SK-N-SH treated with all-trans-retinoic acid at 6 μM for 48 hours (cell line): ENCODE measurements at regions not wholly inside any gene's neighbourhood (a gene's known extent, or its start where the extent isn't known, plus 50 kb on each side); places are given as distances from the start of the nearest gene placed in this dataset.
"Not testable (repeated sequence)": the region's sequence is repeated elsewhere in the genome, so short reads cannot be mapped to it uniquely, and the experiment has no call there.

Experiments used
- ATAC-seq: fragments of 200-7000 bp; cut with Tn5 transposase; 3 replicates; pipeline ENCODE4 v1.9.1; 2020; ENCODE audit warnings: mild to moderate bottlenecking, moderate library complexity
- ARNTL ChIP-seq: fragments of 450-650 bp; formaldehyde crosslinking; IDR thresholded peaks from 2 replicates; pipeline ENCODE4 v1.5.0; 2020; ENCODE audit warnings: low read depth, mild to moderate bottlenecking, moderate library complexity, borderline replicate concordance
- BACH2 ChIP-seq: fragments of 250-450 bp; sonication (Bioruptor Pico); IDR thresholded peaks from 2 replicates; pipeline ENCODE4 v1.9.0; 2021; ENCODE audit warnings: mild to moderate bottlenecking, borderline replicate concordance
- ESRRG ChIP-seq: fragments of 250-450 bp; sonication (Bioruptor Pico); IDR thresholded peaks from 2 replicates; pipeline ENCODE4 v1.6.1; 2021; ENCODE audit warnings: mild to moderate bottlenecking
- OSR1 ChIP-seq: fragments of 250-450 bp; sonication (Bioruptor Pico); IDR thresholded peaks from 2 replicates; pipeline ENCODE4 v1.8.0; 2022; ENCODE audit warnings: moderate library complexity, mild to moderate bottlenecking, inconsistent platforms
- RARB ChIP-seq: fragments of 250-450 bp; sonication (Bioruptor Pico); IDR thresholded peaks from 2 replicates; pipeline ENCODE4 v1.8.0; 2021; ENCODE audit warnings: mild to moderate bottlenecking, moderate library complexity
- ZC3H10 ChIP-seq: fragments of 250-450 bp; sonication (Bioruptor Pico); IDR thresholded peaks from 2 replicates; pipeline ENCODE4 v1.5.1; 2021; ENCODE audit warnings: mild to moderate bottlenecking, moderate library complexity
- ZFP3 ChIP-seq: fragments of 250-450 bp; sonication (Bioruptor Pico); IDR thresholded peaks from 2 replicates; pipeline ENCODE4 v1.5.0; 2020; ENCODE audit warnings: mild to moderate bottlenecking, moderate library complexity
- ZFP30 ChIP-seq: fragments of 450-650 bp; formaldehyde crosslinking; IDR thresholded peaks from 2 replicates; pipeline ENCODE4 v1.5.0; 2022; ENCODE audit warnings: mild to moderate bottlenecking, moderate library complexity
- ZNF565 ChIP-seq: fragments of 450-650 bp; formaldehyde crosslinking; conservative IDR thresholded peaks from 2 replicates; pipeline ENCODE4 v1.5.0; 2020; ENCODE audit warnings: low read depth, mild to moderate bottlenecking, moderate library complexity
- ZNF70 ChIP-seq: fragments of 450-650 bp; formaldehyde crosslinking; IDR thresholded peaks from 2 replicates; pipeline ENCODE4 v1.5.0; 2020; ENCODE audit warnings: mild to moderate bottlenecking, moderate library complexity
- ZNF8 ChIP-seq: fragments of 450-650 bp; formaldehyde crosslinking; IDR thresholded peaks from 2 replicates; pipeline ENCODE4 v1.5.0; 2020; ENCODE audit warnings: mild to moderate bottlenecking, moderate library complexity
- TF ChIP-seq, protein P1 (sequence below): fragments of 250-450 bp; sonication (Bioruptor Pico); IDR thresholded peaks from 2 replicates; pipeline ENCODE4 v1.5.0; 2020; ENCODE audit warnings: mild to moderate bottlenecking, moderate library complexity
- TF ChIP-seq, protein P2 (sequence below): fragments of 250-450 bp; sonication (Bioruptor Pico); IDR thresholded peaks from 2 replicates; pipeline ENCODE4 v1.8.0; 2021; ENCODE audit warnings: low read depth, mild to moderate bottlenecking, moderate library complexity, borderline replicate concordance
- TF ChIP-seq, protein P3 (sequence below): fragments of 250-450 bp; sonication (Bioruptor Pico); IDR thresholded peaks from 2 replicates; pipeline ENCODE4 v1.5.1; 2020; ENCODE audit warnings: low read depth, mild to moderate bottlenecking, moderate library complexity
- TF ChIP-seq, protein P4 (sequence below): fragments of 250-450 bp; sonication (Bioruptor Pico); IDR thresholded peaks from 2 replicates; pipeline ENCODE4 v1.5.1; 2021; ENCODE audit warnings: mild to moderate bottlenecking, moderate library complexity

DNA sequence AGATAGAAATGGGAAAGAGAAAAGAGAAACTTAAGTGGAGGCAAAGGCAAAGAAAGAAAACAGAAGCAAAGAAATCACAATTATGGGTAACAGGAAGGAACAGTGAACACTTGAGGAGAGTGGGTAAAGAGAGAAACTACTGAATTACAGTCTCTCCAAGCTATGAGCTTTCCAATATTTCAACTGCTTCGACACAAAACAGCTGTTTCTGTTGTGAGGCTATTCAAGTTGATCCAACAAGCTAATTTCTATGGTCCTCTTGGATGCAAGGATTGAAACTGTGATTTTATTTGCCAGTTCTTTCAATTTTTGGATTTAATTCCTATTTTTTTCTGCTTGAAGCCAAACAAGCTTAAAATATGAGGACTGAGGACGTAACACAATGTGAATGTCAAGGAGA is 80.5 kb upstream of the ADGRA3 start:
- ATAC-seq: no peak
- TF ChIP-seq, protein P1, sequence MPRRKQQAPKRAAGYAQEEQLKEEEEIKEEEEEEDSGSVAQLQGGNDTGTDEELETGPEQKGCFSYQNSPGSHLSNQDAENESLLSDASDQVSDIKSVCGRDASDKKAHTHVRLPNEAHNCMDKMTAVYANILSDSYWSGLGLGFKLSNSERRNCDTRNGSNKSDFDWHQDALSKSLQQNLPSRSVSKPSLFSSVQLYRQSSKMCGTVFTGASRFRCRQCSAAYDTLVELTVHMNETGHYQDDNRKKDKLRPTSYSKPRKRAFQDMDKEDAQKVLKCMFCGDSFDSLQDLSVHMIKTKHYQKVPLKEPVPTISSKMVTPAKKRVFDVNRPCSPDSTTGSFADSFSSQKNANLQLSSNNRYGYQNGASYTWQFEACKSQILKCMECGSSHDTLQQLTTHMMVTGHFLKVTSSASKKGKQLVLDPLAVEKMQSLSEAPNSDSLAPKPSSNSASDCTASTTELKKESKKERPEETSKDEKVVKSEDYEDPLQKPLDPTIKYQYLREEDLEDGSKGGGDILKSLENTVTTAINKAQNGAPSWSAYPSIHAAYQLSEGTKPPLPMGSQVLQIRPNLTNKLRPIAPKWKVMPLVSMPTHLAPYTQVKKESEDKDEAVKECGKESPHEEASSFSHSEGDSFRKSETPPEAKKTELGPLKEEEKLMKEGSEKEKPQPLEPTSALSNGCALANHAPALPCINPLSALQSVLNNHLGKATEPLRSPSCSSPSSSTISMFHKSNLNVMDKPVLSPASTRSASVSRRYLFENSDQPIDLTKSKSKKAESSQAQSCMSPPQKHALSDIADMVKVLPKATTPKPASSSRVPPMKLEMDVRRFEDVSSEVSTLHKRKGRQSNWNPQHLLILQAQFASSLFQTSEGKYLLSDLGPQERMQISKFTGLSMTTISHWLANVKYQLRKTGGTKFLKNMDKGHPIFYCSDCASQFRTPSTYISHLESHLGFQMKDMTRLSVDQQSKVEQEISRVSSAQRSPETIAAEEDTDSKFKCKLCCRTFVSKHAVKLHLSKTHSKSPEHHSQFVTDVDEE (CRISPR knock-in tag): no peak
- no peak for TF ChIP-seq ZNF8

DNA sequence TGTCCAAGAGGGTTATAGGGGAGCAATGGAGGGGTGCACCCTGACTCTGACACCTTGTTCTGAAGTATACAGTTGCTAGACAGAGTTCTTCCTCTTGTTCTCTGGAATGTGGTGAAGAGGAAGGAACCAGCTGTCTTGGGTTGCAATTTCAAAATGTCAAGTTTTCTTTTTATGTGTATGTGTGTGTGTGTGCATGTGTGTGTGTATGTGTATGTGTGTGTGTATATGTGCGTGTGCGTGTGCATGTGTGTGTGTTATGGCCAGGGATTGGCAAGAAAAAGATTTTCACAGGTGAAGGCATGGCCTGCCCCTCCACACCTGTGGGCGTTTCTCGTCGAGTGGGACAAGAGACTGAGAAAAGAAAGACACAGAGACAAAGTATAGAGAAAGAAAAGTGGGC is 81.6 kb upstream of the ADGRA3 start:
- ATAC-seq: no peak
- TF ChIP-seq ZNF8: no peak
- TF ChIP-seq OSR1: no peak
- no peak for TF ChIP-seq ESRRG (CRISPR knock-in tag)
- TF ChIP-seq, protein P2, sequence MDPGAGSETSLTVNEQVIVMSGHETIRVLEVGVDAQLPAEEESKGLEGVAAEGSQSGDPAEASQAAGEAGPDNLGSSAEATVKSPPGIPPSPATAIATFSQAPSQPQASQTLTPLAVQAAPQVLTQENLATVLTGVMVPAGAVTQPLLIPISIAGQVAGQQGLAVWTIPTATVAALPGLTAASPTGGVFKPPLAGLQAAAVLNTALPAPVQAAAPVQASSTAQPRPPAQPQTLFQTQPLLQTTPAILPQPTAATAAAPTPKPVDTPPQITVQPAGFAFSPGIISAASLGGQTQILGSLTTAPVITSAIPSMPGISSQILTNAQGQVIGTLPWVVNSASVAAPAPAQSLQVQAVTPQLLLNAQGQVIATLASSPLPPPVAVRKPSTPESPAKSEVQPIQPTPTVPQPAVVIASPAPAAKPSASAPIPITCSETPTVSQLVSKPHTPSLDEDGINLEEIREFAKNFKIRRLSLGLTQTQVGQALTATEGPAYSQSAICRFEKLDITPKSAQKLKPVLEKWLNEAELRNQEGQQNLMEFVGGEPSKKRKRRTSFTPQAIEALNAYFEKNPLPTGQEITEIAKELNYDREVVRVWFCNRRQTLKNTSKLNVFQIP: no peak
- TF ChIP-seq, protein P3, sequence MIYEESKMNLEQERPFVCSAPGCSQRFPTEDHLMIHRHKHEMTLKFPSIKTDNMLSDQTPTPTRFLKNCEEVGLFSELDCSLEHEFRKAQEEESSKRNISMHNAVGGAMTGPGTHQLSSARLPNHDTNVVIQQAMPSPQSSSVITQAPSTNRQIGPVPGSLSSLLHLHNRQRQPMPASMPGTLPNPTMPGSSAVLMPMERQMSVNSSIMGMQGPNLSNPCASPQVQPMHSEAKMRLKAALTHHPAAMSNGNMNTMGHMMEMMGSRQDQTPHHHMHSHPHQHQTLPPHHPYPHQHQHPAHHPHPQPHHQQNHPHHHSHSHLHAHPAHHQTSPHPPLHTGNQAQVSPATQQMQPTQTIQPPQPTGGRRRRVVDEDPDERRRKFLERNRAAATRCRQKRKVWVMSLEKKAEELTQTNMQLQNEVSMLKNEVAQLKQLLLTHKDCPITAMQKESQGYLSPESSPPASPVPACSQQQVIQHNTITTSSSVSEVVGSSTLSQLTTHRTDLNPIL (CRISPR knock-in tag): no peak
- TF ChIP-seq ZC3H10 (CRISPR knock-in tag): no peak
- TF ChIP-seq ZFP30: no peak
- TF ChIP-seq, protein P1 (CRISPR knock-in tag): no peak
- TF ChIP-seq BACH2 (CRISPR knock-in tag): no peak
- no peak for TF ChIP-seq ZNF565 (CRISPR knock-in tag)
- TF ChIP-seq ARNTL (CRISPR knock-in tag): no peak
- no peak for TF ChIP-seq ZNF70 (CRISPR knock-in tag)
- TF ChIP-seq ZFP3 (CRISPR knock-in tag): no peak
- no peak for TF ChIP-seq RARB (CRISPR knock-in tag)
- TF ChIP-seq, protein P4, sequence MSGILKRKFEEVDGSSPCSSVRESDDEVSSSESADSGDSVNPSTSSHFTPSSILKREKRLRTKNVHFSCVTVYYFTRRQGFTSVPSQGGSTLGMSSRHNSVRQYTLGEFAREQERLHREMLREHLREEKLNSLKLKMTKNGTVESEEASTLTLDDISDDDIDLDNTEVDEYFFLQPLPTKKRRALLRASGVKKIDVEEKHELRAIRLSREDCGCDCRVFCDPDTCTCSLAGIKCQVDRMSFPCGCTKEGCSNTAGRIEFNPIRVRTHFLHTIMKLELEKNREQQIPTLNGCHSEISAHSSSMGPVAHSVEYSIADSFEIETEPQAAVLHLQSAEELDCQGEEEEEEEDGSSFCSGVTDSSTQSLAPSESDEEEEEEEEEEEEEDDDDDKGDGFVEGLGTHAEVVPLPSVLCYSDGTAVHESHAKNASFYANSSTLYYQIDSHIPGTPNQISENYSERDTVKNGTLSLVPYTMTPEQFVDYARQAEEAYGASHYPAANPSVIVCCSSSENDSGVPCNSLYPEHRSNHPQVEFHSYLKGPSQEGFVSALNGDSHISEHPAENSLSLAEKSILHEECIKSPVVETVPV (CRISPR knock-in tag): no peak
- TF ChIP-seq, all 23 proteins: peak for 0

DNA sequence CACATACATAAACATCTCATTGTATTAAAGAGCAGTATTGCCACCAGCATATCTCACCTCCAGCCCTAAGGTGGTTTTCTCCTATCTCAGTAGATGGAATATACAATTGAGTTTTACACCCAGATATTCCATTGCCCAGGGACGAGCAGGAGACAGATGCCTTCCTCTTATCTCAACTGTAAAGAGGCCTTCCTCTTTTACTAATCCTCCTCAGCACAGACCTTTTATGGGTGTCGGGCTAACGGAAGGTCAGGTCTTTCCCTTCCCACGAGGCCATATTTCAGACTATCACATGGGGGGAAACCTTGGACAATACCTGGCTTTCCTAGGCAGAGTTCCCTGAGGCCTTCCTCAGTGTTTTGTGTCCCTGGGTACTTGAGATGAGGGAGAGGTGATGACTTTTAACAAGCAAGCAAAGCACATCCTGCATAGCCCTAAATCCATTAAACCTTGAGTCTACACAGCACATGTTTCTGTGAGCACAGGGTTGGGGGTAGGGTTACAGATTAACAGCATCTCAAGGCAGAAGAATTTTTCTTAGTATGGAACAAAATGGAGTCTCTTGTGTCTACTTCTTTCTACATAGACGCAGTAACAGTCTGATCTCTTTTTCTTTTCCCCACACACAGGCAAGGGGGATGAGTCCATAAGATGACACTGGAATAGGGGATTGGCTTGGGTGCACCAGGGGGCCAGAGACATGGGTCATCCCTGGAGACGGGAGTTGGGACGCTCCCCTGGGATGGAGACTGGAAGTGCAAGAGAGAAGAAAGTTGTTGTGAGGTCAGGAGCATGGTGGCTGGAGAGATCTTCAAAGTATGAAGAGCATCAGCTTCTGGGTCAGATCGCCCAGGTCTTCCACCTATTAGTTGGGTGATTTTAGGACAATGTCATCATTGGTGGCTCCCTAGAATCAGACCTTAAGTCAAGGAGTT is 82.5 kb upstream of the ADGRA3 start:
- not testable (repeated sequence) for ATAC-seq

DNA sequence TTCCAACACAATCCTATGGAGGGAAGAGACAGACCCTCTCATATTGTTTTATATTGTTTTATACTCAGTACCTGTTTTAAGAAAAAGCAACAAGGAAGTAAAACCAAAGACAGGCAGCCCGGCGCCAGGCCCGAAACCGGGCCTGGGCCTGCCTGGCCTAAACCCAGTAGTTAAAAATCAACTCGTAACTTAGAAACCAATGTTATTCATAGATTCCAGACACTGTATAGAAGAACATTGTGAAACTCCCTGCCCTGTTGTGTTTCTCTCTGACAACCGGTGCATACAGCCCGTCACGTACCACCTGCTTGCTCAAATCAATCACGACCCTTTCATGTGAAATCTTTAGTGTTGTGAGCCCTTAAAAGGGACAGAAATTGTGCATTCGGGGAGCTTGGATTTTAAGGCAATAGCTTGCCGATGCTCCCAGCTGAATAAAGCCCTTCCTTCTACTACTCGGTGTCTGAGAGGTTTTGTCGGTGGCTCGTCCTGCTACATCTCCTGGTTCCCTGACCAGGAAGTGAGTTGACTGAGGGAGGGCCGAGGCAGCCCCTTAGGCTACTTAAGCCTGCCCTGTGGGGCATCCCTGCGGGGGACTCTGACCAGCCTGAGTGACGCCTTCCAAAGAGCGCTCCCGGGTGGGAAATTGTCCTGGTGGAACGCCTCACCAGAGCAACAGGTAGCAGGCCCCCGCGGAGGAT is 83.5 kb upstream of the ADGRA3 start:
- not testable (repeated sequence) for ATAC-seq

DNA sequence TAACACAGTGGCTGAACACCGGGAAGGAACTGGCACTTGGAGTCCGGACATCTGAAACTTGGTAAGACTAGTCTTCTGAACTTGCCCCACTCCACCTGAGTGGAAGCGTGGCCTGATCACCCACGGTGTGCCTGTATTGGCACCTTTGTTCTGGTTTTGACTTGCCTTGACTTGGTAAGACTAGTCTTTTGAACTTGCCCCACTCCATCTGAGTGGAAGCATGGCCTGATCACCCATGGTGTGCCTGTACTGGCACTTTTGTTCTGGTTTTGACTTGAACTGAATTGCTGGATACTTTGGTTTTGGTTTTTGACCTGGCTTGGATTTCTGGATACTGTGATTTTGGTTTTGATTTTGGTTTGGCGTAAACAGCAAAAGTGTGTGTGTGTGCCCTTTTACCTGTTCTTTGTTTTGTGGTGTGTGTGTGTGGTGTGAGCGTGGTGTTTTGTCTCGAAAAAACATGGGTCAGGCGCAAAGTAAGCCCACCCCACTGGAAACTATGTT is 84.1 kb upstream of the ADGRA3 start:
- not testable (repeated sequence) for ATAC-seq

DNA sequence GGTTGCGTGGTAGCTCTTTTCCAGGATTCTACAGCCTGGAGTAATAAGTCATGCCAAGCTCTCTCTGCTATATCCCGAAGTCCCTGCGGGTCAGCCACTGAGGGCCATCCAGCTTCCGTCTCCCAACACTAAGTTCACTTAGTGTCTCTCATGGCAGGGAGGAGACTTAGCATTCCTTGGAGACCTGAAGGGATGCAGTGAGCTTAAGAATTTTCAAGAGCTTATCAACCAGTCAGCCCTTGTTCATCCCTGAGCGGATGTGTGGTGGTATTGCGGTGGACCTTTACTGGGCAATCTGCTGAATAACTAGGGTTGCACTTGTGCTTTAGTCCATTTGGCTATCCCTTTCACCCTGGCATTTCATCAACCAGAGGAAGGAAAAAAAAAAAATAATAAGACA is 85.8 kb upstream of the ADGRA3 start:
- ATAC-seq: not testable (repeated sequence)
